ENCODE measurements at regions not wholly inside any gene's neighbourhood (a gene's known extent, or its start where the extent isn't known, plus 50 kb on each side); places are given as distances from the start of the nearest gene placed in this dataset.
"Not testable (repeated sequence)": the region's sequence is repeated elsewhere in the genome, so short reads cannot be mapped to it uniquely, and the experiment has no call there.

- no peak overlapping the region for H3K4me3 Mint-ChIP-seq
- H3K4me1 Mint-ChIP-seq (ENCODE audit: low read depth), result no peaks in the 10 kb centered on the region
- H3K9me3 Mint-ChIP-seq, result peaks cover 11% of the 10 kb centered on the region
These were observed 978.7 kb upstream of the NUDT12 start for GRCh38 chr5:104541141-104541785.

DNA sequence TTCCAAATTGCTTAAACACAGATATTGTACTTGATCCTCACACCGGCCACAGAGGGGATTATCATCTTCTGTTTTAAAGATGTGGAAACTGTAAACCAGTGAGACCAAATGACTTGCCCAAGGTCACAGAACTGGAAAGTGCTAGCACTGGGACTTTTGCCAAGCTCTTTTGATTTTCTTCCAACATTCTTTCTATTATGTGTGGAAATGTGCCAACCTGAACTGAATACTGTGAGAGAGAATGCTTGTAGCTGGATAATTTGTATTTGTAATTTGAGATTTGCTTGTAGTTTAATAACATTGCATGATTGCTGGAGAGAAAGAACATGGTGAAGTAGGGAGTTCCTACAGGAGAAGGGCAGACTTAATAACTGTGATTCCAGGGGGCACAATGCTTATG lies 977.9 kb upstream of the NUDT12 start:
- Mint-ChIP-seq H3K9me3 (peaks cover 11% of the 10 kb centered on the region), H3K4me3 (no peak overlapping the region), H3K27me3 (ENCODE audit: low read depth) (no peaks in the 10 kb centered on the region), H3K36me3 (ENCODE audit: insufficient read depth) (no peaks in the 10 kb centered on the region), H3K4me1 (ENCODE audit: low read depth) (no peaks in the 10 kb centered on the region)
- ATAC-seq (no peak), DNase-seq (no peak)

More at GRCh38 chr5:104541141-104541785, 978.7 kb upstream of the NUDT12 start:
- no peaks in the 10 kb centered on the region for H3K27me3 Mint-ChIP-seq (ENCODE audit: low read depth)
- no peaks in the 10 kb centered on the region for H3K36me3 Mint-ChIP-seq (ENCODE audit: insufficient read depth)
- no peak for DNase-seq
- no peak for ATAC-seq

DNA sequence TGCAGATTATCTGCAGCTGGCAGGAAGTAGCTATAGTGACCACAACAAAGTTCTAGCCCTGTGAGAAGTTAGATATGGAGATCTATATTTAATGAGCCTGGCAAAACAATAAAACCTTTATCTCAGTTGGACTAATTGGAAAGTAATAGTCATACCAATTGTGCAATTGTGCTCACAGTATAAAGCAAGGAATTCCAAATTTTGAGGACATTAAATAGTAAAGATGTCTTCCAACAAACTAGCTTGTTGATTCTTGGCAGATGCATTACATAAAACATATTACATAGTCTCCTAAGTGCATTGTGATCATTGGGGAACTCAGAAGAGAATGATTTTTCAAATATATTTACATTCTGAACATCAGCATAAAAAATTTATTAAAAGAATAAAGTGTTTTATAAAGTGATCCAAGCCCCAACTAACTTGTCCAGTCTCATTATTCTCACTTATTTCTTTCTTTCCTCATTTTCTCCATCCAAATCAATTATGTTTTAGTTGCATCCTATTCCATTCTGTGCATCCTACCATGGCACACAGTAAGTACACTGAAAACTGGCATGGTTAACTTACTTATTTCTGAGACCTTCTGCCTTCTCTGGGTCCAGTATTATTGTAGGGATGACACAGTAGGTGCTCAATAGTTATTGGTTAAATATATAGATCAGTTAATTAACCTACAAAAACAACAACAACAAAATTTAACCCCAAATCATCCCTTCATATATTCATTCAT lies 977.2 kb upstream of the NUDT12 start:
- DNase-seq (no peak), ATAC-seq (no peak)
- Mint-ChIP-seq H3K27me3 (ENCODE audit: low read depth) (no peaks in the 10 kb centered on the region), H3K9me3 (peaks cover 12% of the 10 kb centered on the region), H3K36me3 (ENCODE audit: insufficient read depth) (no peaks in the 10 kb centered on the region), H3K4me3 (no peak overlapping the region), H3K4me1 (ENCODE audit: low read depth) (no peaks in the 10 kb centered on the region)

- H3K36me3 Mint-ChIP-seq (ENCODE audit: insufficient read depth), result no peaks in the 10 kb centered on the region
- no peak overlapping the region for H3K4me3 Mint-ChIP-seq
- H3K4me1 Mint-ChIP-seq (ENCODE audit: low read depth), result no peaks in the 10 kb centered on the region
- ATAC-seq (no peak), DNase-seq (no peak)
- H3K9me3 Mint-ChIP-seq, result peaks cover 15% of the 10 kb centered on the region
- H3K27me3 Mint-ChIP-seq (ENCODE audit: low read depth), result no peaks in the 10 kb centered on the region
These were observed 976.1 kb upstream of the NUDT12 start for GRCh38 chr5:104538734-104539133.

DNA sequence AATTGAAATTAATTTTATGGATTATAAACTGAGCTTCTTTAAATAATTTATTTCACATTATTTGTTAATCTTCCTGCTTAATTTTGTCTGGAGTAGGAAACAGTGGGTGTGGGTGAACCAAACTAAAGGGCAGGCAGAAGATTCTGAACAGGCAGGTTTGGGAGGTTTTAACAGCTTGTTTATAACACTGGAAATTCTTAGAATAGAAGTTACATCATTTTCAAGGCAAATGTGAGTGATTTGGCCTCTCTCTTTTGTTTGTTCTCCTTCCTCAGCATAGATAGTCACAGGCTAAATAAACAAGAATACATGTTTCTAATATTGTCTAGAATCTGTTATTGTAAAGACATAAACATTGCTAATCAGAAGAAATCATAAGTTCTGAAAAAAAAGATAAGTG lies 970.9 kb upstream of the NUDT12 start:
- Mint-ChIP-seq H3K36me3 (ENCODE audit: insufficient read depth) (no peaks in the 10 kb centered on the region), H3K27me3 (ENCODE audit: low read depth) (no peaks in the 10 kb centered on the region), H3K9me3 (peaks cover 24% of the 10 kb centered on the region), H3K4me1 (ENCODE audit: low read depth) (no peaks in the 10 kb centered on the region), H3K4me3 (no peak overlapping the region)
- DNase-seq, result no peak
- ATAC-seq, result no peak

DNA sequence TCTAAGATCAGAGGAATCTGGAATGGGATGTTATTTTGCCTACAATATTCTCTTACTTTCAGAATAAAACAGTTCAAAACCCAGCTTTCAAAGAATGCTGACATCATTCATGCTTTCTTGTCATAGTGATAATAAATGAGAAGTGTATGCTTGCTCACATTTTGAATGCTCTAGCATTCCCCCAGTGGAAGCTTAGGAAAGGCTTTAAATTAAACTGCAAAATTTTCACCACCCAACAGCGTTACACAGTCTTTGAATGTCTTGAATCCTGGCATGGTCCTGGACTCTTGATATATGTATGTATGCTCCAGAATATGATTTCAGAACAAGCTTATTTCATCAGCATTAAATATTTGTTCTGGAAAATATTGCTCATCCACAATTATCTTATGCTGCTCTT lies 964.3 kb upstream of the NUDT12 start:
- Mint-ChIP-seq H3K27me3 (ENCODE audit: low read depth) (no peaks in the 10 kb centered on the region), H3K36me3 (ENCODE audit: insufficient read depth) (no peaks in the 10 kb centered on the region), H3K9me3 (peaks cover 15% of the 10 kb centered on the region), H3K4me1 (ENCODE audit: low read depth) (no peaks in the 10 kb centered on the region), H3K4me3 (no peak overlapping the region)
- DNase-seq, result no peak
- no peak for ATAC-seq

- H3K36me3 Mint-ChIP-seq (ENCODE audit: insufficient read depth), result no peaks in the 10 kb centered on the region
- no peaks in the 10 kb centered on the region for H3K4me1 Mint-ChIP-seq (ENCODE audit: low read depth)
- no peaks in the 10 kb centered on the region for H3K27me3 Mint-ChIP-seq (ENCODE audit: low read depth)
- no peak overlapping the region for H3K4me3 Mint-ChIP-seq
- peaks cover 17% of the 10 kb centered on the region for H3K9me3 Mint-ChIP-seq
- DNase-seq, result no peak
- ATAC-seq, result no peak
These were observed 951.1 kb upstream of the NUDT12 start for GRCh38 chr5:104513640-104514072.

- no peak overlapping the region for H3K4me3 Mint-ChIP-seq
- ATAC-seq, result no peak
- H3K9me3 Mint-ChIP-seq, result peaks cover 19% of the 10 kb centered on the region
- H3K27me3 Mint-ChIP-seq (ENCODE audit: low read depth), result no peaks in the 10 kb centered on the region
- H3K4me1 Mint-ChIP-seq (ENCODE audit: low read depth), result no peaks in the 10 kb centered on the region
- no peaks in the 10 kb centered on the region for H3K36me3 Mint-ChIP-seq (ENCODE audit: insufficient read depth)
- DNase-seq, result no peak
These were observed 950.6 kb upstream of the NUDT12 start for GRCh38 chr5:104513121-104513602.

DNA sequence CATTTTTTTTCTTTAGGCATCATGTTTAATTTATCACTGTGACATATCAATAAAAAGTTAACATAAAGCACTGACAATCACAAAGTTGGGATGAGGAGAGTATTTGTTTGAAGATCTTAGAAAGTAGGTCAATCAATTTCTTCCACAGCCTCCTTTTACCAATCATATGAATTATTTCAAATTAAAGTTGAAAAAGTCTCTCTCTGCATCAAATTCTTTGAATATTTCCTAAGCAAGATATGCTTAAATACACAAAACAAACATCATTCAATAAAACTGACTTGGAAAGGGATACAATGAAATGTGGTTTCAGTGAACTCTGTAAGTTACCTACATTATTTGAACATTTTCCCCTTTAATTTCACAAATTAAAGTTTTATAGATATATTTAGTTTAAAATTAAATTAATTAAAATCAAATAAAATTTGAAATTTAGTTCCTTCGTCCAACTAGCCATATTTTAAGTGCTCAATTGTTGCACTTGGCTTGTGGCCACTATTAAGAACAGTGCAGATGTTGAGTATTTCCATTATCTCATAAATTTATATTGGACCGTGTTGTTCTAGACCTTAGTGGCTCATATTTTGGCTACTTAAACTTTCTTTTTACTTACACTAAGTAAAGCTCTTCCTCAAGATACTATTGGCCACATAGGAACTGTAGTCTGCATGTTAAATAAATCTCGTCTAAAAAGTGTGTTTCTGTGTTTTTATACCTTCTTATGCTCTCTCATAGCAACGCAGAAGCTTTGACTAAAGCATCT lies 949.7 kb upstream of the NUDT12 start:
- H3K9me3 Mint-ChIP-seq, result peaks cover 23% of the 10 kb centered on the region
- no peaks in the 10 kb centered on the region for H3K36me3 Mint-ChIP-seq (ENCODE audit: insufficient read depth)
- DNase-seq (no peak), ATAC-seq (no peak)
- no peaks in the 10 kb centered on the region for H3K4me1 Mint-ChIP-seq (ENCODE audit: low read depth)
- H3K27me3 Mint-ChIP-seq (ENCODE audit: low read depth), result no peaks in the 10 kb centered on the region
- no peak overlapping the region for H3K4me3 Mint-ChIP-seq

DNA sequence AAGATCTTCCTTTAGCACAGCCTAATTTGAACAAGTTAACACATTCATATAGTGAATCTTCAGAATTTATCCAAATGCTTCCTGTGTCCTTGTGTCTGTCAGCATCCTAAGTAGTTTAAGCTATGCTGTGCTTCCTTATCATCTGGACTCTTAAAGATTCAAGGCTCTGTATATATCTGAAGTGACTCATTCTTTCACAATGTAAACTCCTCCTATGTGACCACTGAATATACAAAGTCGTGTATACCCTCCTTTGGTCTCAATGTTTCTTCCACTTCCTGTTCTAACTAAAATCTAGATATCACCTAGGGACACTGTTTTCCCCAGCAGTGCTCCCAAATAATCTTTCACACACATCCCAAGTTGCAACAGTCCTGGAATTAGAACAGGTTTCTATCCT lies 935.7 kb upstream of the NUDT12 start:
- Mint-ChIP-seq H3K27me3 (ENCODE audit: low read depth) (no peaks in the 10 kb centered on the region), H3K36me3 (ENCODE audit: insufficient read depth) (no peaks in the 10 kb centered on the region), H3K9me3 (peaks cover 13% of the 10 kb centered on the region), H3K4me1 (ENCODE audit: low read depth) (no peaks in the 10 kb centered on the region), H3K4me3 (no peak overlapping the region)
- no peak for ATAC-seq
- no peak for DNase-seq

GRCh38 chr5:104494083-104494482 lies 931.5 kb upstream of the NUDT12 start:
- no peaks in the 10 kb centered on the region for H3K27me3 Mint-ChIP-seq (ENCODE audit: low read depth)
- DNase-seq (no peak), ATAC-seq (no peak)
- peaks cover 12% of the 10 kb centered on the region for H3K9me3 Mint-ChIP-seq
- no peak overlapping the region for H3K4me3 Mint-ChIP-seq
- no peaks in the 10 kb centered on the region for H3K4me1 Mint-ChIP-seq (ENCODE audit: low read depth)
- H3K36me3 Mint-ChIP-seq (ENCODE audit: insufficient read depth), result no peaks in the 10 kb centered on the region

DNA sequence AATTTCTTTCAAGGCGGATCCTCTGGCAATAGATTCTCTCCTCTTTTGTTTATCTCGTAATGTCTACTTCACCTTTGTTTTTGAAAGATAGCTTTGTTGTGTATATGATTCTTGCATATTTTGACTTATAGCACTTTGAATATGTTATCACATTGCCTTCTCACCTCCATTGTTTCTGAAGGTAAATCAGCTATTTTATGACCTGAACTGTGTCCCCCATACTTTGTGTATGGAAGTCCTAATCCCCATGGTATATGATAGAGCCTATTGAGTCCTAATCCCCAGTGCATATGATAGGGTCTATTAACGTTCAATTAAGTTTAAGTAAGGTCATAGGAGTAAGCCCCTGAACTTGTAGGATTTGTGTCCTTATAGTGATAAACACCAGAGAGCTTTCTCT lies 910.2 kb upstream of the NUDT12 start:
- Mint-ChIP-seq H3K9me3 (peaks cover 28% of the 10 kb centered on the region), H3K4me1 (ENCODE audit: low read depth) (no peaks in the 10 kb centered on the region), H3K36me3 (ENCODE audit: insufficient read depth) (no peaks in the 10 kb centered on the region), H3K27me3 (ENCODE audit: low read depth) (no peaks in the 10 kb centered on the region), H3K4me3 (no peak overlapping the region)
- DNase-seq, result no peak
- ATAC-seq, result no peak

DNA sequence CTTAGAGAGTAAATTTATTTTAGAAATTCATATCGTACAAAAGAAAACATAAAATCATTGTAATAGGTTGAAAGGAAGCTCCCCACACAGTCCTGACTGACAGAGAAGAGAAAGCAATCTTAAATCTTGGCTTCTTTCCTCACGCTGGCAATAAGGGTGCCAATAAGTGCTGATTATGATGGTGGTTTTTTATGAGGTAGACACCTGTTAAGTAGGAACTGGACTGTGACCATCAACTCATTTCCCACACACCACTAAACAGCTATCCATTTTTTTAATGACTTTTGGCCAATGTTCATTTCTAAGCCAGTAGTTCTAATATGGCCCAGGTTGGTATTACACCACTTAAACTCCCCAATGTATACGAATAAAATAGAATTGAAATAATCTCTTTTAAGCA lies 893.5 kb upstream of the NUDT12 start:
- Mint-ChIP-seq H3K36me3 (ENCODE audit: insufficient read depth) (no peaks in the 10 kb centered on the region), H3K27me3 (ENCODE audit: low read depth) (no peaks in the 10 kb centered on the region), H3K4me1 (ENCODE audit: low read depth) (no peaks in the 10 kb centered on the region), H3K4me3 (no peak overlapping the region), H3K9me3 (peaks cover 19% of the 10 kb centered on the region)
- no peak for DNase-seq
- ATAC-seq, result no peak

DNA sequence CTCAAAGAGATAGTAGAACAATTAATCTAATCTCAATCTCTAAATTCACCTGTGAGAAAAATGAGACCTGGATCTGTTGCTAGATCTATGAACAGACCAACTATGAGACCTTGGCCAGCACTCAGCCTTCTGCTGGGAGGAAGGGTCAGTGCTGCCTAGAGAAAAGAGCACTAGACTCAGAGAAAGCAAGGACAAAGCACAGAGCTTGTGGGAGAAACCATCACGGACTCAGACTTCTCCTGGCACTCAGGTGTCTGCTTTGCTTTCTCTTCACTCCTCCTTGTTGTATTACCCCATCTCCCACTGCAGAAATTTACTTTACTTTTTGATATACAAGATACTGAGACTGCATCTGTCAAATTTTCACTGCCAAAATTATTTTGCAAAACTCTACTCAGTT lies 890.0 kb upstream of the NUDT12 start:
- H3K4me3 Mint-ChIP-seq, result no peak overlapping the region
- no peaks in the 10 kb centered on the region for H3K36me3 Mint-ChIP-seq (ENCODE audit: insufficient read depth)
- H3K9me3 Mint-ChIP-seq, result peaks cover 12% of the 10 kb centered on the region
- ATAC-seq, result no peak
- H3K27me3 Mint-ChIP-seq (ENCODE audit: low read depth), result no peaks in the 10 kb centered on the region
- DNase-seq, result no peak
- no peaks in the 10 kb centered on the region for H3K4me1 Mint-ChIP-seq (ENCODE audit: low read depth)

GRCh38 chr5:104451911-104452310 lies 889.3 kb upstream of the NUDT12 start:
- not testable (repeated sequence) for H3K4me1 Mint-ChIP-seq (ENCODE audit: low read depth); H3K27me3 Mint-ChIP-seq (ENCODE audit: low read depth); H3K9me3 Mint-ChIP-seq; DNase-seq; ATAC-seq; H3K4me3 Mint-ChIP-seq; H3K36me3 Mint-ChIP-seq (ENCODE audit: insufficient read depth)
